NT2/D1 (cell line): ENCODE measurements at regions not wholly inside any gene's neighbourhood (a gene's known extent, or its start where the extent isn't known, plus 50 kb on each side); places are given as distances from the start of the nearest gene placed in this dataset.

Experiments
- DNase-seq: peaks from one replicate; pipeline ENCODE4 v3.0.0-alpha.2; 2011; ENCODE audit warnings: low read depth, low spot score
- H3K27me3 ChIP-seq: 2 replicates; pipeline ENCODE4 v1.6.0; 2011; ENCODE audit warnings: mild to moderate bottlenecking; ENCODE audit not compliant: insufficient read length, insufficient read depth
- H3K36me3 ChIP-seq: 2 replicates; pipeline ENCODE4 v1.6.1; 2011; ENCODE audit warnings: mild to moderate bottlenecking, low read length, mixed read lengths; ENCODE audit not compliant: insufficient read depth, insufficient read length
- H3K4me1 ChIP-seq: 2 replicates; pipeline ENCODE4 v1.5.1; 2011; ENCODE audit not compliant: insufficient read depth, insufficient read length
- H3K4me3 ChIP-seq: 2 replicates; pipeline ENCODE4 v1.5.1; 2011; ENCODE audit warnings: low read depth; ENCODE audit not compliant: insufficient read length
- H3K9ac ChIP-seq: 2 replicates; pipeline ENCODE4 v1.6.0; 2011; ENCODE audit warnings: low read depth; ENCODE audit not compliant: insufficient read length
- H3K9me3 ChIP-seq: 2 replicates; pipeline ENCODE4 v1.5.1; 2011; ENCODE audit warnings: mild to moderate bottlenecking, low read length; ENCODE audit not compliant: insufficient read depth
- SUZ12 ChIP-seq: IDR thresholded peaks from 2 replicates; pipeline ENCODE4 v1.6.1; 2011; ENCODE audit not compliant: insufficient read length, insufficient read depth; ENCODE audit errors: extremely low read depth
- YY1 ChIP-seq: IDR thresholded peaks from 2 replicates; pipeline ENCODE4 v1.6.1; 2011; ENCODE audit not compliant: insufficient read length, insufficient read depth
- ZNF274 ChIP-seq: IDR thresholded peaks from 2 replicates; pipeline ENCODE4 v1.6.1; 2011; ENCODE audit warnings: mild to moderate bottlenecking, low read depth, low read length

DNA sequence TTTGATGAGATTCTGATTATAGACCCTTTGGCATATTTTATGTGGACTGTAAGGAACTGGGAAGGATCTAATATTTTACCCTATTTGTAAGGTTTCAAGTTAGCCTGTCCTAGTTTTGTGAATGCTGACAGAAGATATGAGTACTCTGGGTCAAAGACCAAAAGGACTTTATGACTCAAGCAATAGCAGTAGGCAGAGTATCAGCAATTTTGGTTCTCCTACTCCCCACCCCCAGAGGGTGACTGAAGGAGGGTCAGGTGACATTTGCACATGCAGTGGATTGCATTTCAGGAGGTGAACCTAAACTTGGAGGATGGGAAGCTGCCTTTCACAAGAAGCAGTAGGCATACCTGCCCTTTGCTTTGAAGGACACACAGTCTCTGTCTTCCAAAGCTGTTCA is 84.0 kb upstream of the KLF6 start:
- no peaks in the 10 kb centered on the region for H3K4me1 ChIP-seq

DNA sequence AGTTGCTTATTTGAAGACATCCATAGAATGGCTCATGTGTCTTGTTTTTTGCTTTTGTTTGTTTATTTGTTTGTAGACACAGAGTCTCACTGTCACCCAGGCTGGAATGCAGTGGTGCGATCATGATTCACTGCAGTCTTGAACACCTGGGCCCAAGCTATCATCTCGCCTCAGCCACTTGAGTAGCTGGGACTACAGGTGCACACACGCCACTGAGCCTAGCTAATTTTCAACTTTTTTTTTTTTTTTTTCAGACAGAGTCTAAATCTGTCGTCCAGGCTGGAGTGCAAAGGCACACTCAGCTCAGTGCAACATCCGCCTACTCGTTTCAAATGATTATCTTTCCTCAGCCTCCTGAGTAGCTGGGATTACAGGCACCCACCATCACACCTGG is 83.3 kb upstream of the KLF6 start:
- Histone ChIP-seq H3K9me3 (no peaks in the 10 kb centered on the region), H3K4me1 (no peaks in the 10 kb centered on the region), H3K9ac (no peak overlapping the region), H3K36me3 (no peaks in the 10 kb centered on the region), H3K27me3 (no peaks in the 10 kb centered on the region), H3K4me3 (no peak overlapping the region)
- DNase-seq: no peak
- no peak for TF ChIP-seq ZNF274
- TF ChIP-seq SUZ12: no peak

More for the DNA sequence above, 84.0 kb upstream of the KLF6 start:
- Histone ChIP-seq H3K27me3 (no peaks in the 10 kb centered on the region), H3K36me3 (no peaks in the 10 kb centered on the region), H3K9ac (no peak overlapping the region), H3K9me3 (no peaks in the 10 kb centered on the region), H3K4me3 (no peak overlapping the region)
- DNase-seq: no peak
- TF ChIP-seq ZNF274 (no peak), SUZ12 (no peak), YY1 (no peak)

DNA sequence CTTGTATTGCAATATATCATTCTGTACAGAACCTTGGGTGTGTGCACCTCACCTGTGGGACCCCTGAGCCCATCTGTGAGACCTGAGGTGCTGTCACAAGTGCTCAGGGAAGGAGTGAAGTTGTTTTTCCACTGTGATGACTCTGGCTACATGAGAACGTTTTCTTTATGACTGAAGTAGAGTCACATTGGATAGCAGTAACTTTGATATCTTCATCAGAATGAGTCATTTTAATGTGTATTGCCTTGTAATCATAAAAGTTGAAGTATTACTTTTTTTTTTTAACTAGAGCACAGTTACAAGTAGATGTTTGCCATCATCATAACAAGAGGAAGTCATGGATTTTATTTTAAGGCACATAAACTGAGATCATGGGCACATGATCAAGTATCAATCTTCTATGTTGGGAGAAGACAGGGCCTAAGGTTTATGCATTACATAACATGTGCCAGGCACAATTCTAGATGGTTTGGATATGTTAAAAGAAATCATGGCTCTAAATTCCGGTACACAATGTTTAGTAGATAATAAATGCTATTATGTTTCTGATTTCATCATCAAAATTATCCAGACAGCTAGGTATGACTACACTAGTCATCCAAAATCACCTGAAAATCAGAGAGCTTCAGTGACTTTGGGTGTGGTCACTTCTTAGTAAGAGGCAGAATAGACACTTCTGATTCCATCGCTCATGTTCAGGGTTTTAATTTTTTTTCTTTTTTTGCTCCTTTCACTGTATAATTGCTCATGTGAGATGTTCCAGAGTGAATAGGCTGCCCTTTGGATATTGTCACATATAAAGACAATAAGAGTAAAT is 82.7 kb upstream of the KLF6 start:
- Histone ChIP-seq H3K27me3 (no peaks in the 10 kb centered on the region), H3K9me3 (no peaks in the 10 kb centered on the region), H3K4me1 (no peaks in the 10 kb centered on the region), H3K9ac (no peak overlapping the region), H3K4me3 (no peak overlapping the region), H3K36me3 (no peaks in the 10 kb centered on the region)
- TF ChIP-seq ZNF274: no peak
- TF ChIP-seq SUZ12: no peak
- no peak for TF ChIP-seq YY1
- DNase-seq: no peak

DNA sequence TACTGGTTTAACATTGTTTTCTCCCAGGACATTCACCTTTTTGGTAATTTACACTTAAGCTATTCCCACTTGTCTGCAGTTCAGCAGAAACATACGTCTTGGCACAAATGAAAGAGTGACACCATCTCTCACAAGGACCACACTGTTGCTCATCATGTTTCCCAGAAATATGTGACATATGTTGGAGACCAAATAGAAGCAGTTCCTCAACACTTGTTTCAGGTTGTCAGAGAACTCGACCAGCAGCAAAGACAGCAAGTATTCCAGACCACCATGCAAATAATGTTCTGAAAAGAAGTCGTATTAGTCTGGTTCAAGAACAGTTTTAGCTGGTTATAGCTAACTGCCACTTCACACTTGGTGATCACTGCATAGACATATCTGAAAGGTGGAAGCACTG is 81.3 kb upstream of the KLF6 start:
- H3K36me3 ChIP-seq: no peaks in the 10 kb centered on the region
- no peaks in the 10 kb centered on the region for H3K27me3 ChIP-seq
- H3K9ac ChIP-seq: no peak overlapping the region
- no peak overlapping the region for H3K4me3 ChIP-seq
- H3K9me3 ChIP-seq: no peaks in the 10 kb centered on the region
- peaks cover 2% of the 10 kb centered on the region for H3K4me1 ChIP-seq
- no peak for DNase-seq
- TF ChIP-seq YY1: no peak
- TF ChIP-seq ZNF274: no peak
- TF ChIP-seq SUZ12: no peak

DNA sequence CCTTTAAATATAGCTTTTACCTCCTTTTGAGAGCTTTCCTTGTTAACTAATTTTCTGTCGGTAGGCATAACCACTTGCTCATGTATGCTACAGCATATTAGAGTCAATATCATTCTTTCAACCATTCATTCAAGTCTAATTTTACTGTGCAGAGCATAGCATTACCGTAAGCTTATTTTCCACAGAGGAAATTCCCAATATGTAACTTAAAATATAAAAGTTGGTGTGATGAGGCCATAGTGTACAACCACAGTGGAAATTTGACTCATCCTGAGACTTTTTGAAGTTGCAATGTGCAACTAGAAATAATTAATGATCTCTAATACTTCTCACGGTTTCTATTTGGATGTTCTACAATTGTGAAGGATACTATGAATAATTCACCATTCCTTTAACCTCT is 80.6 kb upstream of the KLF6 start:
- no peak overlapping the region for H3K9ac ChIP-seq

DNA sequence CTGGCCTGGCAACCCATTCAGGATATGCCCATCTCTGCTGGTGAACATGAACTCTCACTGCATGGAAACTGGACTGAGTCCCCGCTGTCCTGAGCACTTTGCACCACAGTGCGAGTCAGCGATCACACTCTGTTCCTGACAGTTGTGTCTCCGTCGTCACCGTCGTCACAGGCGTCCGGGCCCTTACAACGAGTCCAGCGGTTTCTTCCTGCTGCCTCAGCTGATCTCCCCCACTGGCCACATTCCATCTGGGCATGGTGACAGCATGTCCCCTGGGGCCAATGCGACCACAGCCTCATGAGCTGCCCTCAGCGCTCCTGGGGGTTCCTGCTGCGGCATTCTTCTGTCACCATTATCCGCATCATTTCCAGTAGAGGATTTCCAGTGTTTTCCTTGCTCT is 76.8 kb upstream of the KLF6 start:
- Histone ChIP-seq H3K4me3 (no peak overlapping the region), H3K27me3 (no peaks in the 10 kb centered on the region), H3K4me1 (peaks cover 2% of the 10 kb centered on the region), H3K9ac (no peak overlapping the region), H3K9me3 (no peaks in the 10 kb centered on the region), H3K36me3 (no peaks in the 10 kb centered on the region)
- TF ChIP-seq ZNF274: no peak
- TF ChIP-seq SUZ12: no peak
- no peak for TF ChIP-seq YY1
- no peak for DNase-seq

More for the DNA sequence above, 80.6 kb upstream of the KLF6 start:
- no peaks in the 10 kb centered on the region for H3K27me3 ChIP-seq
- TF ChIP-seq ZNF274 (no peak), YY1 (no peak), SUZ12 (no peak)
- no peak for DNase-seq
- H3K4me3 ChIP-seq: no peak overlapping the region
- H3K4me1 ChIP-seq: peaks cover 2% of the 10 kb centered on the region
- no peaks in the 10 kb centered on the region for H3K36me3 ChIP-seq
- H3K9me3 ChIP-seq: no peaks in the 10 kb centered on the region

DNA sequence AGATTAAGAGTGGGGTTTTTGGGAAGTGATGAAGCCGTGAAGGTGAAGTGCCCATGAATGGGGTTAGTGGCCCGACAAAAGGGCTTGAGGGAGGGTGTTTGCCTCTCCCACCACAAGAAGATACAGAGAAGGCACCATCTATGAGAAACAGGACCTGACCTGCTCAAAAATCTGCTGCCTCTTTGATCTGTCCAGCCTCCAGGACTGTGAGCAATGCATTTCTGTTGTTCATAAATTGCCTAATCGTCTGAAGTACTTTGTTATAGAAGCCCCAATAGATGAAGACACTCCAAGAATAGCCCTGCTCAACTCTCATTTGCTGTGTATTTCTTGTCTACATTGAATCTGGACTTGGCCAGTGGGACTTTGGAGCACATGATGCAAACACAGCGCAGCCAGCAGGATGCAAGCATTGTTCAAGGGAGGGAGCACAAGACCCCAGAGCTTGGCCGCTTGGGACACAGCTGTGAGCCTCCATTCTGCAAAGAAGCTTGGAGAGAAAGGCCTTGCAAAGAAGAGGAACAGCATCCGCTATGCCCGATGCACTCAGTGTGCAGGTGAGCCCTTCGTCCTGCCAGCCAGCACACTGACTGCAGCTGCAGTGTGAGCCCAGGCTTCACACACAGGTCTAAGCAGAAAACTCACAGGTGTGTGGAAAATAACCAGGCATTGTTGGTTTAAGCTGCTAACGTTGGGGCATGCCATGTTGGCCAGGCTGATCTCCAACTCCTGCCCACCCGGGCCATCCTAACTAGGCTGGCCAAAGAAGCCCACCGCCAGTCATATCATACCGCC is 73.2 kb upstream of the KLF6 start:
- Histone ChIP-seq H3K9me3 (no peaks in the 10 kb centered on the region), H3K27me3 (no peaks in the 10 kb centered on the region), H3K36me3 (no peaks in the 10 kb centered on the region), H3K4me3 (no peak overlapping the region), H3K4me1 (peaks cover 2% of the 10 kb centered on the region), H3K9ac (no peak overlapping the region)
- TF ChIP-seq YY1: no peak
- TF ChIP-seq SUZ12: no peak
- TF ChIP-seq ZNF274: no peak
- DNase-seq: no peak
